Ammon's horn (tissue), 1 donor: ENCODE measurements at regions not wholly inside any gene's neighbourhood (a gene's known extent, or its start where the extent isn't known, plus 50 kb on each side); places are given as distances from the start of the nearest gene placed in this dataset.
"Not testable (repeated sequence)": the region's sequence is repeated elsewhere in the genome, so short reads cannot be mapped to it uniquely, and the experiment has no call there.

ENCODE experiments used
- DNase-seq: peaks from one replicate; pipeline ENCODE4 v3.0.0-alpha.2; 2016; ENCODE audit warnings: low spot score

GRCh38 chr6:17012421-17013225 is 89.2 kb upstream of the STMND1 start:
- DNase-seq: peak; percentile 57

GRCh38 chr6:17011985-17012384 is 89.9 kb upstream of the STMND1 start:
- no peak for DNase-seq

- no peak for DNase-seq
Measured at GRCh38 chr6:17007749-17008148, 94.1 kb upstream of the STMND1 start.

- no peak for DNase-seq
Measured at GRCh38 chr6:17006543-17006942, 95.3 kb upstream of the STMND1 start.

GRCh38 chr6:17004269-17004668 is 97.6 kb upstream of the STMND1 start:
- DNase-seq: no peak

- no peak for DNase-seq
Measured at GRCh38 chr6:17002123-17002522, 99.7 kb upstream of the STMND1 start.

- DNase-seq: no peak
Measured at GRCh38 chr6:17001188-17001587, 100.7 kb upstream of the STMND1 start.

- DNase-seq: peak; percentile 17
Measured at GRCh38 chr6:16999491-17000436, 102.1 kb upstream of the STMND1 start.

GRCh38 chr6:16998461-16998860 is 103.4 kb upstream of the STMND1 start:
- DNase-seq: no peak

GRCh38 chr6:16995511-16996250 is 106.2 kb upstream of the STMND1 start:
- DNase-seq: no peak

- peak; percentile 39 for DNase-seq
Measured at GRCh38 chr6:16993396-16993795, 108.5 kb upstream of the STMND1 start.

- no peak for DNase-seq
Measured at GRCh38 chr6:16991981-16992629, 109.7 kb upstream of the STMND1 start.

- not testable (repeated sequence) for DNase-seq
Measured at GRCh38 chr6:16989976-16990375, 111.9 kb upstream of the STMND1 start.

GRCh38 chr6:16989382-16989781 is 112.5 kb upstream of the STMND1 start:
- DNase-seq: no peak

- no peak for DNase-seq
Measured at GRCh38 chr6:16987996-16988395, 113.9 kb upstream of the STMND1 start.

GRCh38 chr6:16985513-16986284 is 116.2 kb upstream of the STMND1 start:
- DNase-seq: peak; percentile 29

GRCh38 chr6:16982807-16983206 is 119.0 kb upstream of the STMND1 start:
- peak; percentile 43 for DNase-seq

GRCh38 chr6:16979677-16980370 is 122.0 kb upstream of the STMND1 start:
- no peak for DNase-seq

- DNase-seq: no peak
Measured at GRCh38 chr6:16978686-16979085, 123.2 kb upstream of the STMND1 start.
